ENCODE measurements at regions not wholly inside any gene's neighbourhood (a gene's known extent, or its start where the extent isn't known, plus 50 kb on each side); places are given as distances from the start of the nearest gene placed in this dataset.
A peak's percentile ranks its signal among the peaks of the same experiment; 100 is the strongest.

GRCh38 chr9:82781921-82782392 lies 281.0 kb downstream of the RASEF start:
- Histone ChIP-seq H3K4me1 (ENCODE audit: insufficient read depth, low read length, poor library complexity, severe bottlenecking) (peaks cover 16% of the 10 kb centered on the region), H3K4me2 (ENCODE audit: low read depth, low read length, poor library complexity, severe bottlenecking) (peak overlapping the region; percentile 4)
- TF ChIP-seq EZH2phosphoT487 (IDR thresholded peaks at IDR 0.05; ENCODE audit: borderline replicate concordance) = no peak
- TF ChIP-seq CTCF (conservative IDR thresholded peaks at IDR 0.05; ENCODE audit: low read length) = no peak

DNA sequence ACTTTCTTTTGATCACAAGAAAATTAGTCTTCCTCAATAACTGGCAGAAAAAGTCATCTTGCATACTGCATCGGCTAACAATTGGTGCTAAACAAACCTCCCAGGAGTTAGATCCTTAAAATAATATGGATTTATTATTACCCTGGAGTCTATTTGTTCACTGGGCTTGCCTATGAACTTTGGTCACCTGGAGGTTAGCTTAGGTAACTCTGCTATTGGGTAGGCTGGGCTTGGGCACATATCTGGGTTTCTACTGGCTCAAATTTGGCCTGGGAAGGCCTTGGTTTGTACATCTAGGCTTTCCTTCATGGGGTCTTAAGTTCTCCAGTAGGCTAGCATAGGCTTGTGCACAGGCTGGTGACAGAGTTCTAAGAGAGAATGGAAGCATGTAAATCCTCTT lies 279.9 kb downstream of the RASEF start:
- Histone ChIP-seq H3K27me3 (ENCODE audit: insufficient read depth, low read length, poor library complexity, severe bottlenecking) (no peaks in the 10 kb centered on the region), H3K4me3 (ENCODE audit: low read length, poor library complexity, severe bottlenecking) (no peak overlapping the region)

More at GRCh38 chr9:82781921-82782392, 281.0 kb downstream of the RASEF start:
- Histone ChIP-seq H3K27me3 (ENCODE audit: insufficient read depth, low read length, poor library complexity, severe bottlenecking) (no peaks in the 10 kb centered on the region), H3K79me2 (ENCODE audit: insufficient read depth, low read length) (no peaks in the 10 kb centered on the region), H3K4me3 (ENCODE audit: low read length, poor library complexity, severe bottlenecking) (no peak overlapping the region), H4K20me1 (ENCODE audit: insufficient read depth, low read length, poor library complexity, severe bottlenecking) (no peaks in the 10 kb centered on the region), H3K9ac (ENCODE audit: low read depth, low read length, poor library complexity, severe bottlenecking) (no peak overlapping the region), H3K9me3 (ENCODE audit: insufficient read depth, low read depth, low read length) (no peaks in the 10 kb centered on the region), H3K36me3 (ENCODE audit: insufficient read depth, low read length) (no peaks in the 10 kb centered on the region), H3K9me2 (replicated peaks; ENCODE audit: low read depth, low read length) (no peaks in the 10 kb centered on the region), H3F3A (ENCODE audit: low read depth) (no peaks in the 10 kb centered on the region), H2AFZ (ENCODE audit: low read length) (peak overlapping the region; percentile 25; the same call in 1 of the 2 replicates)

GRCh38 chr9:82784589-82784988 lies 278.4 kb downstream of the RASEF start:
- H3K27me3 ChIP-seq (ENCODE audit: insufficient read depth, low read length, poor library complexity, severe bottlenecking) = no peaks in the 10 kb centered on the region
- H3K4me2 ChIP-seq (ENCODE audit: low read depth, low read length, poor library complexity, severe bottlenecking) = no peak overlapping the region
- no peaks in the 10 kb centered on the region for H3K79me2 ChIP-seq (ENCODE audit: insufficient read depth, low read length)
- H3K4me1 ChIP-seq (ENCODE audit: insufficient read depth, low read length, poor library complexity, severe bottlenecking) = peaks cover 17% of the 10 kb centered on the region
- no peaks in the 10 kb centered on the region for H4K20me1 ChIP-seq (ENCODE audit: insufficient read depth, low read length, poor library complexity, severe bottlenecking)
- no peaks in the 10 kb centered on the region for H3F3A ChIP-seq (ENCODE audit: low read depth)
- H3K4me3 ChIP-seq (ENCODE audit: low read length, poor library complexity, severe bottlenecking) = no peak overlapping the region
- no peak for TF ChIP-seq CTCF (conservative IDR thresholded peaks at IDR 0.05; ENCODE audit: low read length)
- no peak for TF ChIP-seq EZH2phosphoT487 (IDR thresholded peaks at IDR 0.05; ENCODE audit: borderline replicate concordance)
- H3K36me3 ChIP-seq (ENCODE audit: insufficient read depth, low read length) = no peaks in the 10 kb centered on the region
- H3K9me3 ChIP-seq (ENCODE audit: insufficient read depth, low read depth, low read length) = no peaks in the 10 kb centered on the region
- H3K9me2 ChIP-seq (replicated peaks; ENCODE audit: low read depth, low read length) = no peaks in the 10 kb centered on the region
- H3K9ac ChIP-seq (ENCODE audit: low read depth, low read length, poor library complexity, severe bottlenecking) = no peak overlapping the region
- H2AFZ ChIP-seq (ENCODE audit: low read length) = no peak overlapping the region

More for the DNA sequence above, 279.9 kb downstream of the RASEF start:
- Histone ChIP-seq H3K79me2 (ENCODE audit: insufficient read depth, low read length) (no peaks in the 10 kb centered on the region), H3F3A (ENCODE audit: low read depth) (no peaks in the 10 kb centered on the region), H3K4me1 (ENCODE audit: insufficient read depth, low read length, poor library complexity, severe bottlenecking) (peaks cover 16% of the 10 kb centered on the region), H3K9me2 (replicated peaks; ENCODE audit: low read depth, low read length) (no peaks in the 10 kb centered on the region), H3K9ac (ENCODE audit: low read depth, low read length, poor library complexity, severe bottlenecking) (no peak overlapping the region), H4K20me1 (ENCODE audit: insufficient read depth, low read length, poor library complexity, severe bottlenecking) (no peaks in the 10 kb centered on the region), H3K36me3 (ENCODE audit: insufficient read depth, low read length) (no peaks in the 10 kb centered on the region), H3K9me3 (ENCODE audit: insufficient read depth, low read depth, low read length) (no peaks in the 10 kb centered on the region), H2AFZ (ENCODE audit: low read length) (peak overlapping the region; percentile 31; the same call in 1 of the 2 replicates), H3K4me2 (ENCODE audit: low read depth, low read length, poor library complexity, severe bottlenecking) (no peak overlapping the region)
- no peak for TF ChIP-seq CTCF (conservative IDR thresholded peaks at IDR 0.05; ENCODE audit: low read length)
- no peak for TF ChIP-seq EZH2phosphoT487 (IDR thresholded peaks at IDR 0.05; ENCODE audit: borderline replicate concordance)

All from Loucy (cell line).